ENCODE measurements at regions not wholly inside any gene's neighbourhood (a gene's known extent, or its start where the extent isn't known, plus 50 kb on each side); places are given as distances from the start of the nearest gene placed in this dataset.

GRCh38 chr2:238649936-238650518 lies 197.9 kb upstream of the TWIST2 start:
- TF ChIP-seq, protein P1, sequence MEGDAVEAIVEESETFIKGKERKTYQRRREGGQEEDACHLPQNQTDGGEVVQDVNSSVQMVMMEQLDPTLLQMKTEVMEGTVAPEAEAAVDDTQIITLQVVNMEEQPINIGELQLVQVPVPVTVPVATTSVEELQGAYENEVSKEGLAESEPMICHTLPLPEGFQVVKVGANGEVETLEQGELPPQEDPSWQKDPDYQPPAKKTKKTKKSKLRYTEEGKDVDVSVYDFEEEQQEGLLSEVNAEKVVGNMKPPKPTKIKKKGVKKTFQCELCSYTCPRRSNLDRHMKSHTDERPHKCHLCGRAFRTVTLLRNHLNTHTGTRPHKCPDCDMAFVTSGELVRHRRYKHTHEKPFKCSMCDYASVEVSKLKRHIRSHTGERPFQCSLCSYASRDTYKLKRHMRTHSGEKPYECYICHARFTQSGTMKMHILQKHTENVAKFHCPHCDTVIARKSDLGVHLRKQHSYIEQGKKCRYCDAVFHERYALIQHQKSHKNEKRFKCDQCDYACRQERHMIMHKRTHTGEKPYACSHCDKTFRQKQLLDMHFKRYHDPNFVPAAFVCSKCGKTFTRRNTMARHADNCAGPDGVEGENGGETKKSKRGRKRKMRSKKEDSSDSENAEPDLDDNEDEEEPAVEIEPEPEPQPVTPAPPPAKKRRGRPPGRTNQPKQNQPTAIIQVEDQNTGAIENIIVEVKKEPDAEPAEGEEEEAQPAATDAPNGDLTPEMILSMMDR (IDR thresholded peaks at IDR 0.05) = no peak
- TF ChIP-seq POLR2A (IDR thresholded peaks at IDR 0.05) = no peak
- no peak for TF ChIP-seq EP300 (IDR thresholded peaks at IDR 0.05)
- no peak for TF ChIP-seq POLR2AphosphoS5 (IDR thresholded peaks at IDR 0.05)
- Histone ChIP-seq H3K9me3 (no peaks in the 10 kb centered on the region), H3K36me3 (no peaks in the 10 kb centered on the region), H3K4me3 (no peak overlapping the region), H3K4me1 (peaks cover 2 to 25% (median 8%) of the 10 kb centered on the region in 3 donors), H3K27ac (no peak overlapping the region), H3K27me3 (no peaks in the 10 kb centered on the region)
- 100% methylated on average over 1 of the region's 10 CpGs; no CpG with 5 or more reads in 1 of the 2 donors for WGBS, 2 donors (ENCODE audit: low coverage in 1 of 2)
- no peak for ATAC-seq

- WGBS, 2 donors (ENCODE audit: low coverage in 1 of 2) = 75 to 84% methylated on average over 3 to 4 of the region's 5 CpGs
- no peak for ATAC-seq
- no peaks in the 10 kb centered on the region for H3K36me3 ChIP-seq
Measured at GRCh38 chr2:238650536-238650935, 197.3 kb upstream of the TWIST2 start.

DNA sequence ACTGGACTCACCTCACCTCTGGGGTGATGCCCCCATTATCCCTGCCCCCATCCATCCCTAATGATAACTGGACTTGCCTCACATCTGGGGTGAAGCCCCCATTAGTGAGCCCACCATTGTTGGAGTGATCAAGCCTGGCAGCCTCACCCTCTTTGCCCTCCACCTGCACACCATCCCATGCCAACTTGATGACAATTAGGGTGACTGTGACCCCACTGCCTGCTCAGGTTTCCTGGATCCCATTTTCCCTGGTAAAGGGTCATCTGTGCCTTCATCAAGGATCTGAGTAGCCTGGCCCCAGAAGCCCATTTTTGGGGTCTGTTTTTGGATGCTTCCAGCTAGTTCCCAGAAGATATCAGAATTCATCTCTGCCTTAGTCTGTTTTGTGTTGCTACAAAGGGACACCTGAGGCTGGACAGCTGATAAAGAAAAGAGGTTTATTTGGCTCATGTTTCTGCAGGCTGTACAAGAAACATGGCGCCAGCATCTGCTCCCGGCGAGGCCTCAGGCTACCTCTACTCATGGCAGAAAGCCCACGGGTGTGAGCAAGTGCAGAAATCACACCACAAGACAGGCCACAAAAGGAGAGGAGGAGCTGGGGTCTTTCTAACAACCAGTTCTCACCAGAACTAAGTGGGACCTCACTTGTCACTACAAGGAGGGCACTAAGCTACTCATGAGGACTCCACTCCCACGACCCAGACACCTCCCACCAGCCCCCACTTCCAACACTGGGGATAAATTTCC lies 196.4 kb upstream of the TWIST2 start:
- H3K9me3 ChIP-seq = no peaks in the 10 kb centered on the region
- no peaks in the 10 kb centered on the region for H3K27me3 ChIP-seq
- no peak for ATAC-seq
- peaks cover 4 to 18% (median 4%) of the 10 kb centered on the region in 3 donors for H3K4me1 ChIP-seq
- no peaks in the 10 kb centered on the region for H3K36me3 ChIP-seq
- H3K4me3 ChIP-seq = no peak overlapping the region
- TF ChIP-seq, protein P1 (IDR thresholded peaks at IDR 0.05) = no peak
- no peak for TF ChIP-seq POLR2AphosphoS5 (IDR thresholded peaks at IDR 0.05)
- TF ChIP-seq EP300 (IDR thresholded peaks at IDR 0.05) = no peak
- TF ChIP-seq POLR2A (IDR thresholded peaks at IDR 0.05) = no peak
- H3K27ac ChIP-seq = no peak overlapping the region
- WGBS, 2 donors (ENCODE audit: low coverage in 1 of 2) = no CpG with 5 or more reads among the region's 5 CpGs

More at GRCh38 chr2:238650536-238650935, 197.3 kb upstream of the TWIST2 start:
- Histone ChIP-seq H3K4me1 (peaks cover under 1 to 25% (median 7%) of the 10 kb centered on the region in 3 donors), H3K9me3 (no peaks in the 10 kb centered on the region), H3K27me3 (no peaks in the 10 kb centered on the region), H3K4me3 (no peak overlapping the region), H3K27ac (no peak overlapping the region)
- TF ChIP-seq EP300 (IDR thresholded peaks at IDR 0.05) = no peak
- TF ChIP-seq POLR2AphosphoS5 (IDR thresholded peaks at IDR 0.05) = no peak
- TF ChIP-seq, protein P1 (IDR thresholded peaks at IDR 0.05) = no peak
- TF ChIP-seq POLR2A (IDR thresholded peaks at IDR 0.05) = no peak

- WGBS, 2 donors (ENCODE audit: low coverage in 1 of 2) = 76 to 100% methylated on average over 1 to 3 of the region's 15 CpGs
- H3K27ac ChIP-seq = no peak overlapping the region
- no peaks in the 10 kb centered on the region for H3K9me3 ChIP-seq
- no peak for TF ChIP-seq POLR2A (IDR thresholded peaks at IDR 0.05)
- TF ChIP-seq, protein P1 (IDR thresholded peaks at IDR 0.05) = no peak
- TF ChIP-seq EP300 (IDR thresholded peaks at IDR 0.05) = no peak
- no peak for TF ChIP-seq POLR2AphosphoS5 (IDR thresholded peaks at IDR 0.05)
- H3K4me1 ChIP-seq = peaks cover 0 to 16% (median 4%) of the 10 kb centered on the region in 3 donors
- no peaks in the 10 kb centered on the region for H3K27me3 ChIP-seq
- ATAC-seq = no peak
- H3K36me3 ChIP-seq = no peaks in the 10 kb centered on the region
- no peak overlapping the region for H3K4me3 ChIP-seq
Measured at GRCh38 chr2:238652053-238652770, 195.7 kb upstream of the TWIST2 start.

Measured in gastroesophageal sphincter (tissue), 4 donors.